A204.1 (cell line): ENCODE measurements at regions not wholly inside any gene's neighbourhood (a gene's known extent, or its start where the extent isn't known, plus 50 kb on each side); places are given as distances from the start of the nearest gene placed in this dataset.
"Not testable (repeated sequence)": the region's sequence is repeated elsewhere in the genome, so short reads cannot be mapped to it uniquely, and the experiment has no call there.

Experiments
- FAIRE-seq: peaks from 2 replicates; lab custom pipeline; 2012; peaks lifted over from hg19 to GRCh38; lab: Jason Lieb, UNC

GRCh38 chr4:77446601-77447000, 159.0 kb upstream of the CXCL13 start:
- FAIRE-seq: no peak

GRCh38 chr4:77449171-77449570, 156.4 kb upstream of the CXCL13 start:
- FAIRE-seq: no peak

GRCh38 chr4:77450006-77450405, 155.6 kb upstream of the CXCL13 start:
- FAIRE-seq: no peak

GRCh38 chr4:77451530-77451929, 154.1 kb upstream of the CXCL13 start:
- FAIRE-seq: no peak

- FAIRE-seq: not testable (repeated sequence)
Measured at GRCh38 chr4:77452117-77452516, 153.5 kb upstream of the CXCL13 start.

- FAIRE-seq: no peak
Measured at GRCh38 chr4:77453911-77454310, 151.7 kb upstream of the CXCL13 start.

- no peak for FAIRE-seq
Measured at GRCh38 chr4:77454858-77455257, 150.8 kb upstream of the CXCL13 start.

GRCh38 chr4:77464100-77464499, 141.5 kb upstream of the CXCL13 start:
- FAIRE-seq: not testable (repeated sequence)

- no peak for FAIRE-seq
Measured at GRCh38 chr4:77465271-77465670, 140.3 kb upstream of the CXCL13 start.

- FAIRE-seq: no peak
Measured at GRCh38 chr4:77466430-77466829, 139.2 kb upstream of the CXCL13 start.

- no peak for FAIRE-seq
Measured at GRCh38 chr4:77471821-77472495, 133.7 kb upstream of the CXCL13 start.

- FAIRE-seq: no peak
Measured at GRCh38 chr4:77473509-77473908, 132.1 kb upstream of the CXCL13 start.

- no peak for FAIRE-seq
Measured at GRCh38 chr4:77481856-77482255, 123.8 kb upstream of the CXCL13 start.

GRCh38 chr4:77488882-77489281, 116.7 kb upstream of the CXCL13 start:
- FAIRE-seq: no peak

GRCh38 chr4:77493120-77493752, 112.4 kb upstream of the CXCL13 start:
- no peak for FAIRE-seq

GRCh38 chr4:77493829-77494551, 111.6 kb upstream of the CXCL13 start:
- no peak for FAIRE-seq

- FAIRE-seq: no peak
Measured at GRCh38 chr4:77496457-77496856, 109.2 kb upstream of the CXCL13 start.

GRCh38 chr4:77500801-77501200, 104.8 kb upstream of the CXCL13 start:
- no peak for FAIRE-seq

GRCh38 chr4:77501240-77501639, 104.4 kb upstream of the CXCL13 start:
- no peak for FAIRE-seq

GRCh38 chr4:77501851-77502250, 103.8 kb upstream of the CXCL13 start:
- FAIRE-seq: no peak

- FAIRE-seq: no peak
Measured at GRCh38 chr4:77504407-77504806, 101.2 kb upstream of the CXCL13 start.

GRCh38 chr4:77505275-77505957, 100.2 kb upstream of the CXCL13 start:
- FAIRE-seq: no peak

- FAIRE-seq: no peak
Measured at GRCh38 chr4:77505958-77506319, 99.7 kb upstream of the CXCL13 start.
